CD4-positive, alpha-beta T cell treated with Interferon alpha-2 for 1 hour (primary cell): ENCODE measurements at regions not wholly inside any gene's neighbourhood (a gene's known extent, or its start where the extent isn't known, plus 50 kb on each side); places are given as distances from the start of the nearest gene placed in this dataset.

Source experiments
- DNase-seq, 2 donors: peaks; one replicate each; pipeline ENCODE4 v3.0.0-alpha.2; 2020 to 2022

DNA sequence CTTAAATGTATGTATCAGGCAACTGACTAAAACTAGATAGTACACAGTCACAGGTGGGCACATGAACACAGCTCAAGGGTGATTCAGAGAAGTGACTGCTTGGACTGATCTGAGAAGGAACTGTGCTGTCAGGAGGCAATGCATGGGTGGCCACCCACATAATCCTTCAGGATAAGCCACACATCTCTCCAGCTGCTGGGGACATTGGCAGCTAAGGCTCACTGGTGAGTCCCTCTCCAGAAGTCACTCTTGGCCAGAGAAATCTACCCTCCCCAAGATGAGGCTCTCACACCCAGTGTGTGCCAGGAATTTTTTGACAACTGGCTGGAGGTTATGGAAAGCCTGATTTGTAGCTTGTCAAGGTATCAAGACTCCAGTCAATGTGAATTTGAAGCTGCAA, 302.4 kb upstream of the NEBL start:
- DNase-seq: no peak

DNA sequence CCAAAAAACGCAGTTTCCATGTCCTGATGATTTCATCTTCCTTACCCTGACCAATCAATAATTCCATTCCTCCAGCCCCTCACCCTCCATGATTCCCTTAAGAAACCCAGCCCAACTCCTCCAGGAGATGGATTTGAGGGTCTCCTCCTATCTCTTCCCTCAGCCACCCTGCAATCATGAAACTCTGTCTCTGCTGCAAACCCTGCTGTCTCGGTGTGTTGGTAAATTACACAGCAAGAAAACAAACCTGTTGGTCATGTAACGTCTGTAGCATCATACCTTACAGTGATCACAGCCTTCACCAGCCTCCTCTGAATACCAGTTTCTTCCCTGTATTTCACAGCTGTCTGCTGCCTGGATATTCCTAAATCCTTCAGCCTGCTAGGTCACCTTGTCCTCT, 300.7 kb upstream of the NEBL start:
- DNase-seq: no peak

DNA sequence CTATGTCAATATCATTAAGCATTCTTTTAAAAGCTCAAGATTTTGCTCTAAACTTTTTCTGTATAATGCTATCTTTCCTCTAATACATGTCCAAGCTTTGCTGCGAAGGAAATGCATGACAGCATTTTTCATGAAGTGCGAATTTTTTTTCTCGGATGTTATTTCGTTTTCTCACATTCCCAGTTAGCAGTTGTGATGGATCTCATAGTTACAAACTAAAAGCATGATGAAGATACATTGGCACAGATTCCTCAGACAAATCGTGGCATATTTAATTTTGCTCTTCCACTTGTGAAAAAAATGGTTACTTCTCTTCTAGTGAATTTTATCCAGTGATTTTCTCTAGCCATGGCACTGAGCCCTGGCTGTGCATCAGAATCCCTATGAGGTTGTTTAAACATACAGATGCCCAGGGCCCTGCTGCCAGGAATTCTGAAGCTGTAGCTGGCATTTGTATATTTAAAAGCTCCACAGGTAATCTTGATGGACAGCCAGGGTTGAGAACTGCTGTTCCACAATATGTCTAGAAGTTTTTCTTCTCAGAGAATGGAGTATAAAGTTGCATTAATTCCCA, 299.8 kb upstream of the NEBL start:
- DNase-seq: no peak

DNA sequence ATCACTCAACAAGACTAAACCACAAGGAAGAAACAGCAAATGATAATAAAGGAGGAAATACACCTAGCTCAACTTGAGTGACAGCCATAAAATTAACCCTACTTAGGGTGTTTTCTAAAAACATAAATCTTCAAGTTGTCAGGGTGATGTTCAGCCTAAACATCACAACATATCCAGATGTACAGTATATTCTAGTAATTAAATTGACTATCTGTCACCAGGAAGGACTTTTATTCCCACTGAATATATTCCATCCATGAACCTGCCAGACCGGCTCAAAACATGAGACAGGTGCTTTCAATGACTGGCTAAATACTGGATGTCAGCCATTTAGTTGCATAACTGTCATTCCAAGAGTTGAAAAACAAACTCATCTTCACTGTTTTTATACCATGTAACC, 298.1 kb upstream of the NEBL start:
- DNase-seq: no peak

DNA sequence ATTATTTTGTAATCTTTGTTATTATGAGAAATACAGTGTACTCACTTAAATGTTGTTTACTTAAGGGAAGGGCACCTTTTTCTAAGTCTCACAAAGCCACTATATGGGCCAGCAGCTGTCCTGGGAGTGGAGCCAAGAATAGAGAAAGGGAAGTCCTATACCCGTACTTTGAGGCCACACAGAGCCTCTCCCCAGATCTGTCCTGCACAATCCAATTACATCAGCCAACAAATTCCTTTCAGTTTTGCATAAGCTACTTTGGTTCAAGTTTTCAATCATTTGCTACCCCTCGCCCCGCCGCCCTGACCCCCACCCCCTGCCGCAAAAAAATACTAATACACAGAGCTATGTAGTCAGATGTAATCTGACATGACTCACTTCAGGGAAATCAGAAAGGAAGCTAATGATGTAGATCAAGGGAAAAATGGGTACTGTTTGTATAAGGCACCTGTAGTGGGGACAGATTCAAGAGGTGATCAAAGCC, 297.4 kb upstream of the NEBL start:
- no peak for DNase-seq

- DNase-seq: no peak
These were observed 296.1 kb upstream of the NEBL start for GRCh38 chr10:21193196-21193595.

GRCh38 chr10:21191512-21191911, 294.4 kb upstream of the NEBL start:
- DNase-seq: no peak

DNA sequence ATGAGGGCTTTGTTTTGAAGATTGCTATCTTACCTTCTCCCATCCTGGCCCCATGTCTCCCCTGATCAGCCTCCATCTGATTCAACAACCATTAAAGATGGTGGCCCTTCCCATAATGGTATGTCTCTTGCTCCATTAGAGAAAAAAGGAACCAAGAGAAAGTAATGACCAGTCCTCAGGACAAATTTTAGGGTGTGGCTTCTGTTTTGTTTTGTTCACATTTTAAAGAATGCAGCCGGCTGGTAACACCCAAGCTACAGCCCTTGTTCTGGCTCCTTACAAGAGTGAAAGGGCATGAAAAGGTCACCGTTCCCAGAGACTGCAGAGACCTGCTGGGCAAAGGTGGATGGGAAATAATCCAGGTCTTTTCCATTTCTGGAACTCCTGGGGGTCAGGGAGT, 287.9 kb upstream of the NEBL start:
- no peak for DNase-seq

GRCh38 chr10:21184216-21184615, 287.1 kb upstream of the NEBL start:
- no peak for DNase-seq

DNA sequence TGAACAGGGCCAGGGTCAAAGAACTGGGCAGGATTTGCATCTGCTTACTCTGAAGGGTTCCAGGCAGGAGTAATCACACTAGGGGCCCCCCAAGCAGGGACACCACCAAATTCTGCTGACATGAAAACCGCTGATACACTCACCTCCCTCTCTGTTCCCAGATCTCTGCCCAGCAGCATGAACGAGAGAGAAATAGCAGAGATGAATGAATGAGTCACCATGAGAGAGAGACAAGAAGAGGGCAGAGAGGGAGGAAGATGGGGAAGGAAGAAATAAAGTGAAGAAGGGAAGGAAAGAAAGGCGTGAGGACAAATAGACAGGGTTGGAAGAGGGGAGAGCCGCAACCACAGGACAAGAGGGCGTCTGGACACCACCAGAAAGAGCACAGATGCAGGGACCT, 285.9 kb upstream of the NEBL start:
- DNase-seq: no peak

GRCh38 chr10:21181451-21181850, 284.3 kb upstream of the NEBL start:
- DNase-seq: no peak

GRCh38 chr10:21180604-21181003, 283.5 kb upstream of the NEBL start:
- DNase-seq: no peak

DNA sequence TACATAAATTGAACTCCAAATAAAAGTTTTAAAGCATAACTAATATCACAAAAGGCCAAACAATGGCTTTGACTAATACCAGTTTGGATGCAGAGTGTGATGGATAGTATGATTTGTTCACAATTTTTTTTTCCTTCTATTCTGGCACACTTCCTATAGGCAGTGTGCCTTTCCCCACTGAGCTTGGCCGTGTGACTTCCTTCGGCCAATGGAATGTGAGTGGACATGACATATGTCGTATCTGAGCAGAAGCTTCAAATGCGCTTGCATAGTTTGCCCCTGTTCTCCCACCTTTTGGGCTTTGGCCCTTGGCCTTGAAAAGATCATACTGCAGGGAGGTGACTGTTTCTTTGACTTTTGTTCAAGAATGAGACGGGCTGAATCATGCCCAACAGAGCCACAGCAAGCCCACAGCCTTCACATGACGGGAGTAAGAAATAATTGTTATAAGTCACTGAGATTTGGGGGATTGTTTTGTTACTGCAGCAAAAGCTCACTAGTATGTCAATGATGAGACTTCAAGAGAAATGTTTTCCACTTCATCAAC, 279.9 kb upstream of the NEBL start:
- no peak for DNase-seq

- DNase-seq: no peak
These were observed 278.7 kb upstream of the NEBL start for GRCh38 chr10:21175797-21176196.

GRCh38 chr10:21174715-21175495, 277.8 kb upstream of the NEBL start:
- no peak for DNase-seq

- no peak for DNase-seq
These were observed 276.9 kb upstream of the NEBL start for GRCh38 chr10:21173802-21174714.

- DNase-seq: no peak
These were observed 276.1 kb upstream of the NEBL start for GRCh38 chr10:21172930-21173801.

- no peak for DNase-seq
These were observed 275.4 kb upstream of the NEBL start for GRCh38 chr10:21172542-21172929.

- DNase-seq: no peak
These were observed 274.9 kb upstream of the NEBL start for GRCh38 chr10:21171936-21172541.

- DNase-seq: no peak
These were observed 274.3 kb upstream of the NEBL start for GRCh38 chr10:21171197-21171935.

- no peak for DNase-seq
These were observed 273.1 kb upstream of the NEBL start for GRCh38 chr10:21170216-21170615.
